HT1080 (cell line): ENCODE measurements at regions not wholly inside any gene's neighbourhood (a gene's known extent, or its start where the extent isn't known, plus 50 kb on each side); places are given as distances from the start of the nearest gene placed in this dataset.
A peak's percentile ranks its signal among the peaks of the same experiment; 100 is the strongest.
"Not testable (repeated sequence)": the region's sequence is repeated elsewhere in the genome, so short reads cannot be mapped to it uniquely, and the experiment has no call there.

Experiments
- DNase-seq: peaks from one replicate; pipeline ENCODE4 v3.0.0-alpha.2; 2015; ENCODE audit warnings: low read depth

DNA sequence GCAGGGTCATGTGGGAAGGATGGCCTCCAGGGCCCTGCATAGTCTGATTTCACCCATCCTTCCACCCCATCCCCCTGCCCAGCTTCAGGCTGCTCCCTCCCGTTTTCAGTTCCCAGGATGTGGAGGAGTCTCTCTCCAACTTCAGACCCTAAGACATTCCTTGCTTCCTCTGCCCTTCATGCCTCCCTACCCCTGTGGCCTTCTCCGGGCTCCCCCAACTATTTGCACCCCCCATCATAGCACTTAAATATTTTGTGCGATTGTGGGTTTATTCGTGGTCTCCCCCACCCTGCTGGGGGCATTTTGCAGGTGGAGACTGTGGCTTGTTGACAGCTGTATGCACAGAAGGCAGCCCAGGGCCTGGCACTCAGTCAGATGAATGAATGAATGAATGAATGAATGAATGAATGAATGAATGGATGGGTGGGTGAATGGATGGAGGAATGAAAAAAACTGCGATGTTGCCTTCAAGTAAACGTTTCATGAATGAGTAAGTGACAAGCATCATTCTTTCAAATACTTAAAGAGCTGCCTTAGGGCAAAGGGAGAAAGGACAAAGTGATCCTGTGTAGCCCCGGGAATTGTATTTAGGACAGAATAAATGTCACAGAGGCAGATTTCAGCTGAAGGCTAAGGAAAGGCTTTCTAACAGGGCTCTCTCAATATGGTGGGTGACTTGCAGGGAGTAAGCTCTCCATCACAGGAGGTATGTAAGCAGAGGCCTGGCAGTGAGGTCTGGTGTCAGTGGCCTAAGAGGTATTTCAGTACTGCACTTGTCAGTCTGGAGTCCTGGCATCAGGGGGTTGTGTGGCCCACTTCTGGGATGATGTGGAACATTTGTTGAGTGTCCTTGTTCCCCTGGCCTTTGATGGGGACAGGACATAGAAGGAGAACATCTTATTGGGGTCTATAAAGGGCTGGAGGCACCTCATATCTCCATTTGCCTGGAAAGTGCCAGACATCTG lies 156.4 kb downstream of the PTPRU start:
- no peak for DNase-seq

DNA sequence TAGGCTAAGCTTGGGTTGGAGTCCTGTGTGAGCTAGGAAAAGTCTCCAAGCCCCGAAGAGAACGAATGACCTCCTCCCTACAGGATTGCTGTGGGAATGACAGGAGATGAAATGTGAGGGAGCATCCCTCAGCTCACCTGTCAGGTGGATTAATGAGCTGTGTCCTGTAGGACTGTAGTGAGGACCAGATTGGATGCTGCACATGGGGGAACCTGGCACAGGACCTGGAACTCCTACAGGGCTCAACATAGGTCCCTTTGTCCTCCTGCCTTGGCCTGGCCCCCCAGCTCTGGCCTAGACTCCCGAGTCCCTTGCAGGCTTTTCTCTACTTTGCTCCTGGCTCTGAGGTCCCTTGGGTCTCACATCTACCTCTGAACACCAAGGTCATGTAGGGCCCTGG lies 155.7 kb downstream of the PTPRU start:
- DNase-seq, result no peak

DNA sequence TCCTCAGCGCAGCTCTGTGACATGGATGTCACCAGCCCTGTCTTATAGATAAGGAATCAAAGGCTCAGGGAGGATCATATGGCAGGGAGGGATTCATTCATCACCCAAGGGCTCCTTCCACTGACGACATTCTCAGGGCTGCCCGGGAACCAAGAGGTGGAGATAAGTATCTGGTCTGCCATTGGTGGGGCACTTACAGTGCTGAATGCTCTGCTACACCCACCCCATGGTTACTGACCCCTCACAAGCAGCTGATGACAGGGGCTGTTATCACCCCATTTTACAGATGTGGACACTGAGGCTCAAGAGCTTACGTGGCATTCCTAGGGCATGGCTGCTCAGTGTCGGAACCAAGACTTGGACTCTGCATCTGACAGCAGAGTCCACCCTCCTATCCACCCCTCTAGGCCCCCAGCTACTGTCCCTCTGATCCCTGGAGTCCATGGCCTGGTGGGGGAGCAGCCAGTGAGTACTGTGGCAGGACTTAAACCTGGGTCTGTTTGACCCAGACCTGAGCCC lies 155.1 kb downstream of the PTPRU start:
- DNase-seq, result no peak

DNA sequence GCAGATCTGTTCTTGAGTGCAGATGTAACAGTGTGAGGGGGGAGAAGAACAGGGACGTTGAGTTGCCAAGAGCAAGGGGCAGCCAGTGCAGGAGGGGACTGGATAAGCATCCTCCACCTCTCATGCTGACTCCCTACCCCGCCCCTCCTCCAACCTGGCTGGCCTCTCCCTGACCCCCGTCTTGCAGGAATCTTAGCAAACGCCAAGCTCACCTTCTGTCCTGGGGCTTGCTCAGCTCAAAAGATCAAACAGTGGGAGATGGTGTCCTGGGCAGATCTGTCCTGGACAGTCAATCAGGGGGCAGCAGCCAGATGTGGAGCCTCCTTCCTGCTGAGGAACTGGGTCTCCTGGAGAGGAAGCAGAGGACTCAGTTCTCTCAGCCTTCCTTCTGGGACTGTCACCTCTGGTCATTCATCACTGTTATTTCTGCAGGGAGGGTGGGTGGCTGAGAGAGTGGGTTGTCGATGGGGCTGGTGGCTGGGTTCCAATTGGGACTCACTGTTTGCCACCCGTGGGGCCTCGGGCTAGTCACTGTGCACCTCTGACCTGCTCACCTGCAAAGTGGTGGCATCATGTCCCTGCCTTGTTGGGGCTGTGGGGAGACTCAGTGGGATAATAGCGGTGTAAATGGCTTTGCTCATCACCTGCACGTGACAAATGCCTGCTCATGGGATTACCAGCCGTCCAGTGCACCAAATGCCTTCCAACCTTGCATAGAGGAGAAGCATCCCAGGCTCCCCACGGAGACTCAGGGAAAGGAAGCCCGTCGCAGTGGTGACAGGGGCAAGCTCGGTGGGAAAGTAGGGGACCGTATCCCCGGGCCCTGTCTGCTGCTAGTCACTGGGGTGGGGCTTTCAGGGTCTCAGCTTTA lies 154.4 kb downstream of the PTPRU start:
- no peak for DNase-seq

DNA sequence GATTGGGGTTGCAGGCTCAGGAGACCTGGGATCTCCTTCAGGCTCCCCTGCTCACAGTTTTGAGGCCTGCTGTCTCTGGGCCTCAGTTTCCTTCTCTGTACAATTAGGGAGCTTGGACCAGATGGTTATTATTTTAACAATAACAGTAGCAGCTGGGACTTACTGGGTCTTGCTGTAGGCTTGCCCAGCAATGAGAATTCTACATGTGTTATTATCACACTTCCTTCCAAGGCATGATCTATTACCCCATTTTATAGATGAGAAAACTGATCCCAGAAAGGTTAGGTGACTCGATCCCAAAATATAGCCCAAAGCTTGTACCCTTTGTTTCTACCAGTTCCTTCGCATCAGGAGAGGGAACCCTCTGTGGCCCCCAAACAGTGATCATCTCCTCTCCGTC lies 153.8 kb downstream of the PTPRU start:
- no peak for DNase-seq

DNA sequence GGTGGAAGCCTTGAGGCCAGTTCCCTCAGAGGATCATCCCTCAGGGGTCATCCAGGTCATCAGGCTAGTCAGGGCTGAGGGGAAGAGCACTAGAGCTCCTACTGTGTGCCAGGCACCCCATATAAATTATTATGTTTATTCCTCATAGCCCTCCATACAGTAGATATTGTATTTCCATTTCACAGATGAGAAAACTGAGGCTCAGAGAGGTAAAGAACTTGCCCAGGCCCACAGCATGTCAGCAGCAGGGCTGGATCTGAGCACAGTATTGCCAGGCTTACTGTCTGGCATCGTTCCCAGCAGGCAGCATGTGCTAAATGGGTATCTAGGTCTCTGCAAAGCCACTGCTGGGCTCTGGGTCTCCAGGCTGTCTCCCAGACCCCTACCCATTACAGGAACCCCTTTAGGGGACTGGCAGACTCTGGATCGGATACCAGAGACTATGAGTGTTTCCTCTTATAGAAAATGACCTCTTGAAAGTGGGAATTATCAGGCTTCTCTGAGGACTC lies 153.3 kb downstream of the PTPRU start:
- no peak for DNase-seq

- no peak for DNase-seq
Observed at GRCh38 chr1:29388884-29389283, 152.6 kb downstream of the PTPRU start.

DNA sequence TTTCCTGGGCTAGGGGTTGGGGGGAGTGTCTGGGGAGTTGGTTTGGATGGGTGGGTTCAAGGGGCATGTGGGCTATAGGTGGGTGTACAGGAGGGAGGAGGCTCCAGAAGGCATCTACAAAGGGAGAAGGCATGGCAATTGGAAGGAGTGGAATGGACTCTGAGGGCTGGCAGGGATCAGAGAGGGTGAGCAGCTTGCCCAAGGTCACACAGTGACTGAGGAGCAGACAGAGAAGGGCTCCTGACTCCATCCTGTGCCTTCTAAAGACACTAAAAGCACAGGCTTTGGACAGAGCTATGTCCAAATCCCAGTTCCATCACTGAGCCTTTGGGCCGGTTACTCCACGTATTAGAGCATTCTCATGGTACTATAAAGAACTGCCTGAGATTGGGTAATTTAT lies 151.8 kb downstream of the PTPRU start:
- DNase-seq, result no peak

DNA sequence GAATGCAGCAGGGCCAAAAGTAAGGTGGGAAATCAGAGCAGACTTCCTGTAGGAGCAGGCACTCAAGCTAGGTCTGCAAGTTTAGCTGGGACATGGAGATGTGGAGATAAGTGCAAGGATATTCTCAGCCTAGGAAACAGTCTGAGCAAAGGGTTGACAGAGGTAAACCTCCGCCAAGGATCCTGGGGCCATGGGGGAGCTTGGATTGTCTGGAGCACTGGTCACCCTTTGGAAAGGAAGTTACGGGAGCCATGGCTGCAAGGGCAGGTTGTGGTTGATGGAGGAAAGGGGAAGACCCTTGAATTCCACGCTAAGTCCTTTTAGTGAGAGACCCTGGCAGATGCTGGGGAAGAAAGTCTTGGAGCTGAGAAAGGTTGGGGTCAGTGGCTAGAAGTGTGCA lies 150.9 kb downstream of the PTPRU start:
- no peak for DNase-seq

DNA sequence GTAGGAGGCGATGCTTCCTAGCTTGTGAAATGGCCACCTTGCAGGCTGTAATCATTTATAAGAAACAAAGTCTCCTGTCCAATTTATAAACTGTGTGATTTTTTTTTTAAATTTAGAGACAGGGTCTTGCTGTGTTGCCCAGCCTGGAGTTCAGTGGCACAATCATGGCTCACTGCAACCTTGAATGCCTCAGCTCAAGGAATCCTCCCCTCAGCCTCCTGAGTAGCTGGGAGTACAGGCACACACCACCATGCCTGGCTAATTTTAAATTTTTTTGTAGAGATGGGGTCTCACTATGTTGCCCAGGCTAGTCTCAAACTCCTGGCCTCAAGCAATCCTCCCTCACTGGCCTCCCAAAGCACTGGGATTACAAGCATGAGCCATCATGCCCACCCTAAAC lies 150.1 kb downstream of the PTPRU start:
- DNase-seq, result not testable (repeated sequence)

DNA sequence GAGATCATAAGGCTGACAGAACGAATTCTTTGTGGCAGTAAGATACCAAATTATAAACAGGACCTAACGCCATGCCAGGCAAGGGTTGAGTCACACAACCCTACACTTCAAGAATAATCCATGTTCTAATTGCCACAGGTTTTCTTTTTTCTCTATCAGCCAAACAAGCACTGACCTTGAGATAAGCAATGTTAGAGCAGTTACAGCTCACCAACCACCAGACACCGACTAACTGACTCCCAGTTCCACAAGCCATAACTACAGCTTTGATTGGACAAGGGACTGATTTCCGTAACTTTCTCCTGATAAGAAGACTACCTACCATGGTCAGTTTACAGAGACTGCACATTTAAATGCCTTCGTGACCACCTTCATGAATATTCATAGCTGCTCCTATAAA lies 149.6 kb downstream of the PTPRU start:
- no peak for DNase-seq

DNA sequence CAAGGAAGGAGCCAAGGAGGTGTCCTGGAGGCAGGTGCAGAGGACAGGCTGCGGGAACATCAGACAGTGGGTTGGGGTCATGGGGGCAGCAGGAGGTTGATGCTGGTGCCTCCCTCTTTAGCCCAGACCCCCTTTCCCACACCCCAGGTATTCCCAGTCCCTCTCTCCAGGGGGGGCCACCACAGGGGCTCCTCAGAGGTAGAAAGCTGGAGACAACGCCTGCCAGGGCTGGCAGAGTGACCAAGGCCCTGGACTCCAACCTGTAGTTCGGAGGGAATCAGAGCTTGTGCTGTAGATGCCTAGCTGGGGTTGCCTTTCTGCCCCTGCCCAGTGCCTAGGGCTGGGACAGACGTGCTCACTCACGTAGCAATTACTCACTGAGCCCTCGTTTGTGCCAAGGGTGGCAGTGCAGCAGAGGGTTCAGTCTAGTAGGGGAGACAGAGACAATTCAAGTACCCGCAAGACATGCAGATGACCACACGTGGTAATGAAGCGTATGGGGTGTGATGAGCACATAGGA lies 148.2 kb downstream of the PTPRU start:
- DNase-seq, result no peak

DNA sequence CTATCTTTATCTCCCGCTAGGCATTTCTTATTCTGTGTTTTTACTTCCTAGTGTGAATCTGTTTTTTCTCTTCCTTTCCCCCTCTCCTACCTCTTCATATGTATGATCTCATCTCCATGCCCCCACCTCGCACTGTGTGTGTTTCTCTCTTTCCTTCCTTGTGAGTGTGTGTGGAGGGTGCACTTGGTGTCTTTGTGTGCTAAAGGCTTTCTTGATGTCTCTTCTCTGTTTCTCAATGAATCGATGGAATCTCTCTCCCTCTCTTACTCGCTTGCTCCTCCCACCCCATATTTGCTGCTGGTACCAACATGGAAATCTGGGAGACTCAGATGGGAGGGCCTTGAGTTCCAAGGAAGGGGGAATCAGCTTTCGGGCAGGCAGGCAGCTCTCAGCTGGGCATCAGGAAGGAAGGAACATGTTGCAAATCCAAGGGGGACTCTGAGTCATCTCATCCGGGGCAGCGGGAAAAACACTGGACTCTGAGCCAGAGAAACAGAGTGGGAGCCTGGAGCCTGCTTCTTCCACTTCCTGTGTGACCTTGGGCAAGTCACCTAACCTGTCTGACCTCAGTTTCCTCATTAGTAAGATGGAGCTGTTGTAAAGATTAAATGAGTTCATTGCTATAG lies 147.5 kb downstream of the PTPRU start:
- peak; percentile 89 for DNase-seq

GRCh38 chr1:29382851-29383745 lies 146.8 kb downstream of the PTPRU start:
- no peak for DNase-seq

DNA sequence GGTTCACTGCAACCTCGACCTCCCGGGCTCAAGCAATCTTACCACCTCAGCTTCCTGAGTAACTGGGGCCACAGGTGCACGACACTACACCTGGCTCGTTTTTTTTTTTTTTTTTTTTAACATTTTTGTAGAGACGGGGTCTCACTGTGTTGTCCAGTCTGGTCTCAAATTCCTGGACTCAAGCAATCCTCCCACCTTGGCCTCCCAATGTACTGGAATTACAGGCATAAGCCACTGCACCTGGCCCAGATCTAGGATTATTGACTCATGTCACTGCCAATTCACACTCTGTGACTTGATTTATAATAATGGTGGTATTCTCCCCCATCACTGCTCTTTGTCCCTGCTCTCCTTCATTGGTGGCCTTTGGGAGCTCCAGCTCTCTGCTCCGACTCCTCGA lies 145.1 kb downstream of the PTPRU start:
- no peak for DNase-seq

DNA sequence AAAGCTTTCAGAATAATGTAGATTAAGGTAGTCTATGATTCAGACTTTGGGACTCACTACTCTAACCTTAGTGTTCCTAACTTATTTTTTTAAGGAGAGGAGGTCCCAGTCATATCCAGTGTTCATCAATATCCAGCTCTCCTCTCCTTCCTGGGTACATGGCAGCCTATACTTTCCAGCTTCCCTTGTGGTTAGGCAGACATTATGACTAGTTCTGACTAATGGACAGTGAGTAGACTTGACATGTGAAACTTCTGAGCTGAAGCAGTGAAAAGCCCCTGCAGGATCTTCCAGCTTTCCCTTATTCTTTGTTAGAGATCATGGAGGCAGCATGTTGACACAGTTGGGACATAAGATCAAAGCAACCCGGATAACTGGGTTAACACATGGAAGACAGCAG lies 144.2 kb downstream of the PTPRU start:
- peak; percentile 89 for DNase-seq

DNA sequence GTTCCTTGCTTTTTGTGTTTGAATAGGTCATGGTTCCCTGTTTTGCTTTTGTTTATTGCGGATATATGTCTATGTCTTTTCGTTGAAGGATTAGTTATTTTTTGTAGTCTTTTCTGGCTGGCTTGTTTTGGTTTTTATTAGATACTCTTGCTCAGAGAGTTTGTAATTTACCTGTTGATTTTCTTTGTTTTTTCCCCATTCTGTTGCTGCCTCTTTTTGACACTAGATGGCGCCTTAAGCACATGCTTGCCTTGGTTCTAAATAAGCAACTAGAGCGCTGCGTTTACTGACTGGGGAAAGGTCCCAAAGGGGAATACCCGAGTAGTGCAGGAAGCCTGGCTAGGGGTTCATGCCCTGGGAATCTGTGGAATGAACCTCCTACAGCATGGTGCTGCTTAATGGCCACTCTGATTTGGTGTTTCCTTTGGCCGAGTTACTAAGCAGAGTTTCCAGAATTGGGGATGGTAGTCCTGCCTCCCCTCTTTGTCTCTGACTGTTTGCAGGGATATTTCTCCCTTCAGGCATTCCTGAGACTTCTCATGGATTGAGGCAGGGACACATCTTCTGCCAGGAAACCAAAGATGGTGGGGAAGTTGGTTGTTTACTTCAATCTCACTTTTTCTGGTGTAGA lies 143.2 kb downstream of the PTPRU start:
- peak; percentile 75 for DNase-seq
